Fibroblast of skin of right biceps (primary cell): ENCODE measurements at regions not wholly inside any gene's neighbourhood (a gene's known extent, or its start where the extent isn't known, plus 50 kb on each side); places are given as distances from the start of the nearest gene placed in this dataset.
"Not testable (repeated sequence)": the region's sequence is repeated elsewhere in the genome, so short reads cannot be mapped to it uniquely, and the experiment has no call there.

Source experiments
- DNase-seq: peaks from one replicate; pipeline ENCODE4 v3.0.0-alpha.2; 2013

DNA sequence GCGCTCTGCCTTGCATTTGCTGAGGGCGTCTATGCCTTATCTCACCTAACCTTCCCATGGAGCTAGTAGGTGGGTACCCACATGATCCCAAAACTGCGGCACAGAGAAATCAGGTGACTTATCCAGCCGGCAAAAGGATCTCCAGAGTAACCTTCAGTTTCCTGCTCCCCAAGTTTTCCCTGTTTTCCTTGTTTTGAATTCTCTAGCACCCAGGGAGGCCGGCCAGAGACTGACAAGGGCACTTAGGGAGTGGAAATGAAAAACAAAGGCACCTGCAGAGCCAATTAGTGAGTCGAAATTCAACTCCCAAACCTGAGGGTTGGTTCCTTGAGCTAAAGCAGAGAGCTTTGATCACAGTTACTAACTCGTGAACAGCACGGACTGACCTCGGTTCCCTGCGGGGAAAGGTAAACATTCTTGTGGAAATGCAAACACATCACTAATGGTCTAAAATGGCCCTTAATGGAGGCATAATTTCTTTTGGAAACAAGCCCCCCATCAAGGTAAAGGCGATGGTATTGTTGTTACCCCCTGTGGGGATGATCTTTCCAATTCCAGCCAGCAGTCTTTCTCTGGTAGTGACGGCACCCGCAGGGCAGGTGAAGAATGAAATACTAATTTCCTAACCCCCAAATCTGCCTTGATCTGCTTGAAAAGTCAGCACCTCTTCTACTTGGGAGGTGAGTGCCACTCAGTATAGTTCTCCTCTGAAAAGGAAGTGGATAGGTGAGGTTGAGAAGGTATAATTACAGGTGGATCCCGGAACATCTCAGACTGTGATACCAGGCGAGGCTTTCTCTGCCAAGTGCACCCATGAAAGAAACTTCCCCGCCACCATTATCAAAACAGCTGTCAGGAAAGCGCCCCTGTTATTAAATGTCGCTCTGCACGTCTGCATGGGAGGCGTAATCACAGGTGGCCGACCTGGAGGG, 365.6 kb upstream of the AUTS2 start:
- no peak for DNase-seq

DNA sequence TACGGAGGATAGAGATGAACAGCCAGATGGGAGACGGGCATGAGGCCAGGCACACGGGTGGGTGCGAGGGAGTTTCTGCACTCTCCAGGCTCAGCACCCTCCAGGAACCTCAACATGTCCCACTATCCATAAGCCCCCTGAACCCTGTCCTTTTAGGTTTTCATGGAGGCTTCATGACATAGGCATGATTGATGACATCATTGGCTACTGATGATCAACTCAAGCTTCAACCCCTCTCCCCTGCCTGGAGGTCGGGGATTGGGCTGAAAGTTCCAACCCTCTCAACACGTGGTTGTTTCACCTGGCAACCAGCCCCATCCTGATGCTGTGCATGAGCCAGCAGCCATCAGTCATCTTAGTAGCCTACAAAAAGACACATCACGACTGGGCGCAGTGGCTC, 360.7 kb upstream of the AUTS2 start:
- no peak for DNase-seq

DNA sequence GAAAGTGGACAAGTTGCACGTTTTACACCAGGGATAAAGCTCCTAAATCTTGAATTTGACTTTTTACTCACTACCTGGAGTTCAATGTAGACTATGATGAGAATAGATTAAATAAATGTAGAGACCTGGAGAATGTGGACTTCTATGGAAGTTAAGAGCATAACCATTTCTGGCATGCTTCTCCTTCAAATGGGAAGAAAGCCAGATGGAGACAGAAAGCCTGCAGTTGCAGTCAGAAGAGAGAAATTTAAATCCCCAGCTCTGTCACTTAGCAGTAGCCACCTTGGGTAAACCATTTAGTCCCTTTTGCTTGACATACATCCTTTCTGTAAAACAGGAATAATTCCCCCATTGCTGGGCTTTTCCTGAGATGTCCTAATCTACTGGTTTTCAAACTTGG, 355.3 kb upstream of the AUTS2 start:
- no peak for DNase-seq

DNA sequence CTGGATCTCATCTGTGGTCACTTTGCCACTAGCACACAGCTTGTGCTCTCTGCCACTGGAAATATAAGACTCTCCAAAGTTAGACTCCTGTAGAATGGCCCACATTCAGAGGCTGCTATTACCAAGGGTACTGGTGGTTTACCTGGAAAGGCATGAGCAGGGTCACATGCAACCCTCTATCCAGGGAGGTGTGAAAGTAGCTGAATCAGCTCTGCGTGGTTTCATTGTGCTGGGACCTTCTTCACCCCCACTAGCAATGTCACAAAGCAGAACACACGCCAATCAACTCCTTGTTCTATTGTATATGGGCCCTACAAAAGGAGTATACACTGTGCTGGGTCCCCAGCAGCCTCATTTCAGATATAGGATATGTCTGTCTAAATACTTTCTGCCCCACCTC, 353.6 kb upstream of the AUTS2 start:
- no peak for DNase-seq

DNA sequence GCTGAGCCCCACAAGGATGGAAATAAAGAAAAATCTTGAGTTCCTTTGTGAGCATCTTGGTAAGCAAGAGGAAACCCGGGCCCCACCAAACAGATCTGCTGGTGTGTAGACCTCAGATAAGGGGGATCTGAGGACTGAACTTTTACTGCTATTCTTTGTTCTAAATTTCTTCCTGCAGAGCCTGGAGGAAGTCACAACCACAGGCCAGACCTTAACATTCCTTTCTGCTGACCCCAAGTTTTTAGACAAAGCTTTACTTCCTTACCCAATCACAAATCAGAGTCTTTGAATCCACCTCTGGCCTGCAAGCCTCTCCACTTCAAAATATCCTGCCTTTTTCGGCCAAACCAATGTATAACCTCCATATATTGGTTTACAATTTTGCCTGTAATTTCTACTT, 352.6 kb upstream of the AUTS2 start:
- peak; percentile 53 for DNase-seq

DNA sequence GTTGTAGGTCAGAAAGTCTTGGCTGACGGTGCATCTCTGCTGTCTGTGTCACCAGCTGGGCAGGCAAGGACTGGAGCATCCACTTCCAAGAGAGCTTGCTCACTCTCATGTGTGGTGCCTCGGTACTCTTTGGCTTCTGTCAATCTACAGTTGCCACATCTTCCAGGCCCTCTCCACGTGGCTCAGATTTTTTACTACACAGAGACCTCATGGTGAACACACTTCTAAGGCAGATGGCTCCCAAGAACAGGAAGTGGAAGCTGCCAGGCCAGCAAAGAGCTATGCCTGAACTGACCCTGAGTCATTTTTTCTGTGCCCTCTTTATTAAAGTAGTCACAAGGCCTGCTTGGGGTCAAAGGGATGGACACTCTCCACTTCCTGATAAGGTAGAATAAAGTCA, 351.5 kb upstream of the AUTS2 start:
- DNase-seq, result no peak

DNA sequence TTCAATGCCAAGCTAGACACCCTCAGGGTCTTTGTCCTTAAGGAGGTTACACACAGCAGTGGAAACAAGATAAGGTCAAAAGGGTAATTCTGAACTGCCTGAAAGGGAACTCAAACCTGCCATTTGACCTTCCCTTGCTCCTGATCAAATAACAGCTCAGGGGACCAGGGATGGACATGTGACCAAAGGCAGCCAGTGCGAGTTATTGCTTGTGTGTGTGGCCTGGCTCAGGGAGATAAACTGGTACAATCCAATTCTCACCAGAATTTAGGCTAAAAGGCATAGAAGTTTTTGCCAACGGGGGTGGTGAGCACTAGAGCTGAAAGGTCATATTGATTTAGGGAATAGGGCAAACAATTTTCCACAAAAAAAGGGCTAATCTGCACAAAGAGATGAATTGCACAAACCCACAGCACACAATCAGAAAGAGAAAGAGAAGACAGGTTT, 349.9 kb upstream of the AUTS2 start:
- not testable (repeated sequence) for DNase-seq

DNA sequence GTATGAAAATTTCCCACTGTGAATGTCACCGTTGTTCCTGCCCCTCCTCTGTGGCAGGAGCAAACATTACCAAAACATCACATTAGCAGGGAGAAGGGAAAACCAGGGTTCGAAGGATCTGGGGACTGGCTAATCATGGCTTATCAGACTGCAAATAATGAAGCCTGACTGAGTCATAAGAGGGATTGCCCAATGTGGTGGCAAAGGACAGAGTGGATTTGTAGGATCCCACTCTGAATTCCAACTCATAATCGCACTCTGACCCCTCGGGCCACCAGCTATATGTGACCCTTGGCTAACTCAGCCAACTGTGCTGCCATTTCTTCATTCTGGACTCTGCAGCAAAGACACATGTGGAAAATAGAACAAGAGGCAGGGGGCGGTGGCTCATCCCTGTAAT, 347.3 kb upstream of the AUTS2 start:
- DNase-seq, result no peak

DNA sequence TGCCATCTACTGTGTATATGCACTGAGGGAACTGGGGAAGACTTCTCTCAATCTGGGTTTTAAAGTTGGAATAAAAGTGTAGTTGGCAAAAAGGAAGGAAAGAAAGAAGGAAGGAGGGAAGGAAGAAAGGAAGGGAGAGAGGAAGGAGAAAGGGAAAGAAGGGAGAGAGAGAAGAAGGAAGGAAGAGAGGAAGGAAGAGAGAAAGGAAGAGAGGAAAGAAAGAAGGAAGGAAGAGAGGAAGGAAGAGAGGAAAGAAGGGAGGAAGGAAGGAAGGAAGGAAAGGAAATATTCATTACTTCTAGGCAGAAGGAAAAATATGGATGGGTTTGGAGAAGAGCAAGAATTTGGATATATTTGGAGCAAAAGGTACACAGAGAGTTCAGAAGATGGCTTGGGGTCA, 343.6 kb upstream of the AUTS2 start:
- no peak for DNase-seq

DNA sequence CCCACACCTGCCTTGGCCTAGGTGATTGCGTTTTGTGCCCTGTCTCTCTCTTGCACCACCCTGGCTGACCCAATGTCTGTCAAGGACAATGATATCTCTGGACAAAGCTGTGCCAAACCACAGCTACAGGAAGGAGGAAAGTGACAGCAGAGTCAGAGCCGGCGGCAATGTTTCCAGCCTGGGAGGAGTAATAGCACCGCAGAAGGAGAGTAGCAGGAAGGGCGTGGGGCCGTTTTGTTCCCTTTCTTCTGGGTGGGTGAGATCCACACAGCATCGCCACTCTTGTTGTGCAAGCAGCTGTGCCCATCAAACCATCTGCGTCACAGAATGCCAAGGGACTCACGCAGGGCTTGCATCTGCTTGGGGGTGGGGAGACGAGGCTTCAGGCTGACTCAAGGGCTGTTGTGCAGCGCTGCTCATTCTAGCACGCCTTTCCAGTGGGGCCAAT, 341.6 kb upstream of the AUTS2 start:
- peak; percentile 64 for DNase-seq

DNA sequence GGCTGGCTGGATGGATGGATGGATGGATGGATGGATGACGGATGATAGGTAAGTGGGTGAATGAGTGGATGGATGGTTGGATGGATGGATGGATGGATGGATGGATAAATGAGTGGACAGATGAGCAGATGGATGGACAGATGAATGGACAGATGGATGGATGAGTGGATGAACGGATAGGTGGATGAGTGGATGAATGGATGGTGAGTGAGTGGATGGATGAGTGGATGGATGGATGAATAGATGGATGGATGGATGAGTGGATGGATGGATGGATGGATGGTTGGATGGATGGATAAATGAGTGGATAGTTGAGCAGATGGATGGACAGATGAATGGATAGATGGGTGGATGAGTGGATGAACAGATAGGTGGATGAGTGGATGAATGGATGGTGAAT, 340.7 kb upstream of the AUTS2 start:
- DNase-seq, result no peak

DNA sequence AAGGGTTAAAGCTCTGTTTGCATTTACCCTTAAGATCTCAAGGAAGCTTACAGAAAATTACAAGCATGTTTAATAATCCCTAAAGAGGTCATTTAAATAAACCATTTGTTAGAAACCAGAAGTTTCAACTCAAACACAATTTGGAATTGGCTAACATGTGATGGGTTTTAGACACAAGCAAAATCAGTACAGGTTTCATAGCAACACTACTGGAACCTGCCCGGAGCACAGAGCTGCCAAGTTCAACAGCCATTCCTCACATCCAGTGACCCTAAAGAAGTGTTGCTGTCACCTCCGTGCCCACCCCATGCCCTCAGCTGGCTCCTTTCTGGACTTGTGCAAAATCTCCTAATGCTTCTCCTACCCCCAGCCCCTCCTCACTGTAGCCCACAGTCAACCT, 338.8 kb upstream of the AUTS2 start:
- DNase-seq, result no peak

DNA sequence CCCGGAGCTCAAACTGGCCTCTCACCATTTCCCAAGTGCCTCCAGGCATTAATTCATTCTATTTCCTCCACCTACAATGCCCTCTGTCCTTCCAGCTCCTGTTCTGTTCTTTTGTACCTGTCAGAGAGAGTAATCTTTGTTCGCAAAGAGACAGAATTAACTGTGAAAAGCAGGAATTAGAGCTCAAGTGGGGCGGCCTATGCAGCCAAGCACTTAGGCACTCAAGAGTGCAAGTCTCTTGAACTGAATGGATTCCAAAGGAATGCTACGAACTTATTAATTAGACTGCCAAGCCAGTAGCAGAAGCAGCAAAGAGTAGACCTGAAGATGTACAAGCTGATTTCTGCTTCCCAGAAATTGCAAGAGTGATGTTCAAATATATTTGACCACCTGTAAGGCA, 338.3 kb upstream of the AUTS2 start:
- DNase-seq, result no peak

DNA sequence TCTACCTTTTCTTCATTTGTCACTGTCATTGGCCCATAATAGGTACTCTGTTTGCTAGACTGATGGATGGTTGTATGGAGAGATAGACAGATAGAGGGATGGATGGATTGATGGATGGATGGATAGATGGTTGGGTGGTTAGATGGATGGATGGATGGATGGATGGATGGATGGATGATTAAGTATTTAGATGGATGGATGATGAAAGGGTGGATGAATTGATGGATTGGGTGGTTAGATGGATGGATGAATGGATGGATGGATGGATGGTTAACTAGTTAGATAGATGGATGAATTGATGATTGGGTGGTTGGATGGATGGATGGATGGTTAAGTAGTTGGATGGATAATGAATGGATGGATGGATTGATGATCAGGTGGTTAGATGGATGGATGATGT, 334.7 kb upstream of the AUTS2 start:
- no peak for DNase-seq

DNA sequence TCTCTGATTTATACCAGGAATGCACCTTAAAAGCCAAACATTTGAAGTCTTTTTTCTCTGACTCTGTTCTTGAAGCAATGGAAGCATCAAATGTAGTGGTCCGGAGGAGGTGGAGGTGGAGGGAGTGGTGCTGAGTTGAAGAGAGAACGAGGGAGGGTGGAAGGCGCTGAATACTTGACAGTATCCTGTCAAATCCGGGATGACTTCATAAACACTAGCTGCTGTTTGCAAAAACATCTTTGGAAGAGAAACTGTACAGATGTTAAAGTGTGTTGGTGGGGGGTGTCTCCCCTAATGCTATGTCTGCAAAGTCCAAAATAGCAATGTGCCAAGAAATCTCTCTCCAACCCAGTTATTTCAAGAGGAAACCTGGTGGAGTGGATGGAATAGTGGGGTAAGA, 328.5 kb upstream of the AUTS2 start:
- no peak for DNase-seq

DNA sequence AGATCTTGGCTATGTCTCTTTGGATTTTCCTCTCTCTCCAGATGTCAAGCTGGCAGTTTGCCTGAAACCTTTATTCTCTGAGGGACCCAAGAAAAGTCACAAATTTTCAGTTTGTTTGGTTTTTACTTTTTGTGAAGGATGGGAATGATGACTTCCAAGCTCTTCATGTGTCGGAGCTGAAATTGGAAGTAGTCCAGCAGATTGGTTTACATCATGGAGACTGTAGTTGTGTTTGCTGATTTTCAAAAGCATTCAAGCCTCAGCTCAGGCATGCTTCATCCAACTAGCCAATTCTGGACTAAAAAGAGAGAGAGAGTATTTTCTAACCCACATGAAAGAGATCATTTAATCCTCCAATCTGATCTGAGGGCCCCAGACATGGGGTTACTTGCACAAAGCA, 326.2 kb upstream of the AUTS2 start:
- DNase-seq, result peak; percentile 20

DNA sequence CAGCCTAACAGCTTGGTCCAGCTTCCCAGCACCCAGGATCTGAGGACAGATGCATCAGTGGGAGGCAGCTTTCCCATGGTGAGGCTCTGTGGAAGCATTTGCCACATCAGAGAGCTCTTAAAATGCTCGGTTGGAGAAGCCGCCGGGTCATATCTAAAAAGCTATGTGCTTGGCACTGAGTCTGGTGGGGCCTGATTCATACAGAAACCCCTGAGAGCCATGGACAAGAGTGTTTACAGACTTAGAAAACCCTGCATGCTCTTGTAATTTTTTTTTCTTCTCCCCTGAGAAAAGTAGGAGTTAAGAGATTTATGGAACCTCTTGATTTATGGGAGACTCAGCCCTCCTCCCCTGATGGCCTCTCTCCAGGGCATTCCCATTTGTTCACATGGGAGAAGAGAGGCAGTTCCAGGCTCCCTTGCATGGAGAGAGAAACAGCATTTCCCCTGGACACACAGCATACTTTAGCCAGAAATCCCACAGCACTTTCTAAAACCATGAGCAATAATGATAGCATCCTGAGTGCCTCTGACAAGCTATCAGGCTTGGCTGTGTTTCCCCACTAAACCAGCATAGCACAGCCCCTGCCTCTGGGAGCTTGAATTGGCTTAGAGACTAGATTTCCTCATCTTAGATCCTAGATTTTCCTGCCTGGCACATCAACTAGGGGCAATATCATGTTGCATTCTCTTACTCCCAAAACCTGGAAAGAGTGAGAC, 322.1 kb upstream of the AUTS2 start:
- peak; percentile 93 for DNase-seq

DNA sequence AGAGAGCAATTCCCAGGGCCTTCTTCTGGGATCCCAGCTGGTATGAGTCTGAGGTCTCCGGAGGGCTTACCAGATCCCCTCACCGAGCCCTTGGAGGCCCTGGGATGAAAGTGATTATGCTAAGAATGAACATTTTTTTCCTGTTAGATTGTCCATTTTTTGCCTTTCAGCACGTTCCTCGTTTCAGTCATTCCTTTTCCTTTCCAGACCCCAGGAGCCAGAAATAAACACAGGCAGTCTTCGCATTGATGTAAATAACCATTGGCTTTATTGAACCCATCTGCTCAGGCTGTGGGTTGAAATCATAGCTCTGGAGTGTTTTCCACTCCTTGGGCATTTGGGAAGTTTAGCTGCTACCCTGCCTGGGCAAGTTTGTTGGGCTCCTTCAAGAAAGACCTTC, 320.9 kb upstream of the AUTS2 start:
- peak; percentile 77 for DNase-seq

DNA sequence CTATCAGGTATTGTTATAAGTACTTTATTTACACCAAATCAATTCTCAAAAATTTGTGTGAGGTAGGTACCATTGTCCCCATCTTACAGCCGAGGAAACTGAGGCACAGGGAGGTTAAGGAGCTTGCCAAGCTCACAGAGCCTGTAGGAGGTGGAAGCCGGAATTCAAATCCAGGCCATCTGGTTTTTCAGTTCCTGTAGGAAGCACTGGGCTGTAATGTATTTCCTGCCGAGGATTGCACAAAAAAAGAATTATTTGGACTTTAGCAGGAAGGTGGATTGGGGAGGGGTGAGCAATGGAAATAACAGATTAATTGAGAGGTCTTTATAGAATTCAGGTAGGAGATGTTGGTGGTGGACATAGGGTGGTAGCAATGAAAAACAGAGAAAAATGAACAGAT, 315.3 kb upstream of the AUTS2 start:
- no peak for DNase-seq

DNA sequence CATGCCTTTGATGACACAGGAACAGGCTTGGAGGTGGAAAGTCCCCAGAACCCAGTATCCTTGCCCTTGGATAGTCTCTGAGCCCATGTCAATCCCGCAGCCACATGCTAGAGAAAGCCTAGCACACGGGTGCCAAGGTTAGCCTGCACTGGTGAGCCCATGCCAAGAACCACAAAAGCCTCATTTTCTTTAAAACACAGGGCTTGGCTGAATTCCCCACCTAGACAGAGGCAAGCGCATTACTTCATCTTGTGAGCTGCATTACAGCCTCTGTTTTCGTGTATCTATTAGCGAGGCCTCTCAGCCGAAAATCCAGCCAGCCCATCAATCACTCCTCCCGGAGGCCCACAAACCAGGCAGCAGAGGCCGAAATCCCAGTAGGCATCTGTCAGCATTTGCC, 314.9 kb upstream of the AUTS2 start:
- peak; percentile 36 for DNase-seq

DNA sequence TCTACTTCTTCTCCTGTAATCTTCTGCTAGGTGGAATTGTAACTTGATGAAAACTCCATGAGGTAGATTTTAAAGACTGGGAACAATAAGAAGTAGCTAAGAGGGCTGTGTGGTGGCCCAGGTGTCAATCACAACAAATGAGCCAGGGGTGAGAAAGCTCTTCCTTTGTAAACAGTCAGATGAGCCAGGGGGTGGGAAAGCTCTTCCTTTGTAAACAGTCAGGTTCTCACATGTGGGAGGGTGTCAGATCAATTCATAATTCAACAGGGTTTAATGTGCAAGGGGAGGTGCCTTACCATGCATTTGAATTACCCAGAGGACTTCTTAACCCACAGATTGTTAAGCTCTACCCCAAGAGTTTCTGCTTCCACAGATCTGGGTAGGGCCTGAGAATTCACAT, 312.4 kb upstream of the AUTS2 start:
- no peak for DNase-seq

DNA sequence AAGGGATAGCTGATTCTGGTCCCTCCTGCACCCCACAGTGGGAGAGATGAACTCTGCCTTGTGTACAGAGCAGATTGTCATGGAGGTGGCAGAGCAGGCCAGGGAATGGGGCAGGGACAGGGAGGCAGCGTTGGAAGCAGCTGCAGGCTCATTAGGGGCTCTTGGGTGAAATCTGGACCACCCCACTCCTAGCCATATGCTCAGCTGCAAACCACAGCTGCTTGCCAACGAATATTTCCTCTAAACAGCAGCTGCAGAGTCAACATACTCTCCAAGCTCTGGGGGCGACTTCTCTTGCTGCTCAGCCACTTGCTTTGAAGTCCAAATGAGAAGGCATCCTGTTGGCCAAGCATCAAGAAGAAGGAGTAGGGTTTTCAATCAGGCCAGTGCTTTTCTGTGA, 302.3 kb upstream of the AUTS2 start:
- no peak for DNase-seq

DNA sequence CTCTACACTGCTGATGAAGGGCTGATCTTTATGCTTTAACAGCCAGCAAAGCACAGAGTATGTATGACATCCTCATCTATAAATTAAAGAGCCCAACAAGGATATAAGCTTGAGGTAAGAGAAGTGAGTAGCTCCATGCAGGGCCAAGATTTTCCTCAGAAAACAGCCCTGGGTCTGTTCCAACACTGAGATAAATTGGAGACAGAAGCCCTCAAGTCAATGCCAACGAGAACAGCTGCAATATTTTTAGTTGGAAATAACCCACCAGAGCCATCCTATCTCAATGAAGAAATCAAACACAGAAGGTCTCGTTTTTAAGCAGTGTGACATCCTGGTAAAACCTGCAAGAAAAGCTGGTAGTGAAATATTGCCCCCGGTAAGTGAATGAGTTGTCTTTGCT, 297.0 kb upstream of the AUTS2 start:
- no peak for DNase-seq

DNA sequence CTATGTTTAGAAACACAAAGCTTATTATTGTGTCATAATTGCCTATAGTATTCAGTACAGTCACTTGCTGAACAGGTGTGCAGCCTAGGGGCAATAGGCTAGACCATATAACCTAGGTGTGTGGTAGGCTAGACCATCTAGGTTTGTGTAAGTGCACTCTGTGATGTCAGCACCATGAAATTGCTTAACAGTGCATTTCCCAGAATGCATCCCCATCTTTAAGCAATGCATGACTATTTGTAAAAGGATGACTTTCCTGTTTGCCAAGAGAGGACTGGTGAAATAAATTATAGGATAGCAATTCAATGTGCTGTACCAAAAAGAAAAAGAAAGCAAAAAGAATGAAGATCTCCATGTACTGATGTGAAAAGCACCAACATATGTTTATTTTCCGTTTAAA, 288.7 kb upstream of the AUTS2 start:
- peak; percentile 28 for DNase-seq
